ENCODE measurements at regions not wholly inside any gene's neighbourhood (a gene's known extent, or its start where the extent isn't known, plus 50 kb on each side); places are given as distances from the start of the nearest gene placed in this dataset.
A peak's percentile ranks its signal among the peaks of the same experiment; 100 is the strongest.

GRCh38 chr11:38100836-38101462, 1502.9 kb upstream of the RAG2 start:
- Histone ChIP-seq H3K9me2 (ENCODE audit: insufficient read depth, low read length) (no peaks in the 10 kb centered on the region), H3K9ac (ENCODE audit: low read length) (no peak overlapping the region), H3K4me3 (ENCODE audit: low read length) (no peak overlapping the region), H3K4me2 (ENCODE audit: low read length) (no peak overlapping the region), H4K20me1 (ENCODE audit: insufficient read depth) (no peaks in the 10 kb centered on the region), H2AFZ (ENCODE audit: low read depth, low read length) (no peak overlapping the region), H3K27me3 (ENCODE audit: insufficient read depth, low read depth, low read length) (no peaks in the 10 kb centered on the region), H3K36me3 (ENCODE audit: insufficient read depth, low read length) (no peaks in the 10 kb centered on the region), H3K79me2 (replicated peaks; ENCODE audit: insufficient read depth, low read length) (no peaks in the 10 kb centered on the region), H3K9me3 (ENCODE audit: low read length) (no peaks in the 10 kb centered on the region), H3F3A (ENCODE audit: insufficient read depth, low read length, poor library complexity, severe bottlenecking) (no peaks in the 10 kb centered on the region), H3K27ac (ENCODE audit: low read length) (peak overlapping the region; percentile 17)
- TF ChIP-seq MXI1 (conservative IDR thresholded peaks at IDR 0.05; ENCODE audit: poor library complexity, severe bottlenecking) (no peak), TAF1 (IDR thresholded peaks at IDR 0.05; ENCODE audit: low read depth) (no peak), REST (IDR thresholded peaks at IDR 0.05; ENCODE audit: borderline replicate concordance) (no peak), EP300 (conservative IDR thresholded peaks at IDR 0.05; ENCODE audit: poor library complexity, severe bottlenecking) (no peak), RAD21 (conservative IDR thresholded peaks at IDR 0.05) (no peak), SMC3 (conservative IDR thresholded peaks at IDR 0.05; ENCODE audit: poor library complexity) (no peak), CTCF (IDR thresholded peaks at IDR 0.05; ENCODE audit: poor library complexity, severe bottlenecking) (no peak), EZH2 (IDR thresholded peaks at IDR 0.05; ENCODE audit: borderline replicate concordance, insufficient read depth, low read length, poor library complexity, severe bottlenecking) (no peak), POLR2AphosphoS5 (IDR thresholded peaks at IDR 0.05) (no peak)

- H3K27me3 ChIP-seq (ENCODE audit: insufficient read depth, low read depth, low read length): no peaks in the 10 kb centered on the region
- no peaks in the 10 kb centered on the region for H3K79me2 ChIP-seq (replicated peaks; ENCODE audit: insufficient read depth, low read length)
- H3K9ac ChIP-seq (ENCODE audit: low read length): no peak overlapping the region
- H3K9me3 ChIP-seq (ENCODE audit: low read length): no peaks in the 10 kb centered on the region
- TF ChIP-seq RAD21 (conservative IDR thresholded peaks at IDR 0.05) (no peak), CTCF (IDR thresholded peaks at IDR 0.05; ENCODE audit: poor library complexity, severe bottlenecking) (no peak), MXI1 (conservative IDR thresholded peaks at IDR 0.05; ENCODE audit: poor library complexity, severe bottlenecking) (no peak), EZH2 (IDR thresholded peaks at IDR 0.05; ENCODE audit: borderline replicate concordance, insufficient read depth, low read length, poor library complexity, severe bottlenecking) (no peak), SMC3 (conservative IDR thresholded peaks at IDR 0.05; ENCODE audit: poor library complexity) (no peak), EP300 (conservative IDR thresholded peaks at IDR 0.05; ENCODE audit: poor library complexity, severe bottlenecking) (peak; percentile 92), POLR2AphosphoS5 (IDR thresholded peaks at IDR 0.05) (peak; percentile 59), REST (IDR thresholded peaks at IDR 0.05; ENCODE audit: borderline replicate concordance) (no peak), TAF1 (IDR thresholded peaks at IDR 0.05; ENCODE audit: low read depth) (no peak)
- no peaks in the 10 kb centered on the region for H3K36me3 ChIP-seq (ENCODE audit: insufficient read depth, low read length)
- no peaks in the 10 kb centered on the region for H4K20me1 ChIP-seq (ENCODE audit: insufficient read depth)
- no peak overlapping the region for H2AFZ ChIP-seq (ENCODE audit: low read depth, low read length)
- H3K9me2 ChIP-seq (ENCODE audit: insufficient read depth, low read length): no peaks in the 10 kb centered on the region
- H3K4me2 ChIP-seq (ENCODE audit: low read length): peak overlapping the region; percentile 9
- no peak overlapping the region for H3K4me3 ChIP-seq (ENCODE audit: low read length)
- peak overlapping the region; percentile 64 for H3K27ac ChIP-seq (ENCODE audit: low read length)
- no peaks in the 10 kb centered on the region for H3F3A ChIP-seq (ENCODE audit: insufficient read depth, low read length, poor library complexity, severe bottlenecking)
Measured at GRCh38 chr11:38095268-38095667, 1497.2 kb upstream of the RAG2 start.
